Right ventricle myocardium inferior (tissue), 1 donor: ENCODE measurements at regions not wholly inside any gene's neighbourhood (a gene's known extent, or its start where the extent isn't known, plus 50 kb on each side); places are given as distances from the start of the nearest gene placed in this dataset.
"Not testable (repeated sequence)": the region's sequence is repeated elsewhere in the genome, so short reads cannot be mapped to it uniquely, and the experiment has no call there.

Source experiments
- ATAC-seq: fragments of 200-7000 bp; cut with Tn5 transposase; one replicate; pipeline ENCODE4 v1.9.1; 2020; ENCODE audit warnings: mild to moderate bottlenecking, moderate library complexity
- DNase-seq: peaks from one replicate; pipeline ENCODE4 v3.0.0; 2021; ENCODE audit errors: missing footprints
- intact Hi-C: fragments of 100-400 bp; cut with DNase I; formaldehyde crosslinking; loops from one replicate; pipeline ENCODE4 v1.11.0; 2022
- donor health status: DM: no; HTN: yes; CAD: no; lungs with severe emphysema.

DNA sequence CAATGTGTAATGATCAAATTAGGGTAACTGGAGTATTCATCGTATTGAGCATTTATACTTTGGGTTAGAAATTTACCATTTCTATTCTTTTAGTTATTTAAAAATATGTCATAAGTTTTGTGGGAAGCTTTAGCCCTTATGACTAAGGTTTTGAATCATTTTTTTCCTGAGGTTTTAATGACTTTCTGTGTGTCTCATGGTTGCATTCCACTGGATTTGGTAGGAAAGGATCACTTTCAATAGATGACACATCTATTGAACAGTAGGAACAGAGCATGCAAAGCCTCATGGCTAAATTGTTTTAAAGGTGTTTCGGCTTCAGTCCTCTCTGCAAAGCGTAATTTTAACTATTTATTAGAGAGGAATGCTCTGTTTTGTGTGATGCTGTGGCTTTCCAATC, 512.4 kb upstream of the CHD1 start:
- ATAC-seq: no peak
- DNase-seq: no peak
- intact Hi-C loops: no loop called here

DNA sequence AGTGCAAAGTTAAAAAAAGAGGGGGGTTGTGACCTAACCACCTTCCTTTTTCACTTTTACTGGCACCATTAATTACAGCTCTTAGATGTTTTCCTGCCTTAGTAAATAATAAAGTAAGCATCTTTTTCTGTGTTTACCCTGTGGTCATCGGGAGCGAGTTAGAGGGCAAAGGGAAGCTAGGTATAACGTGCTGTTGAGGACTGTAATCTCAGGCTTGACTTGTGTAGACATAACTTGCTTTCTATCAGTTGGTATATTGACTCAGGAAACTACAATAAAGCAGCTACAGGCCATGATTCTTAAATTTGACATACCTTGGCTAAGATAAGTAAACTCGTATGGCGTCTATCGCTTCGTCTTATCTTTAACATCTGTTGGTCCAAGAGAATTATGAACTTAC, 509.8 kb upstream of the CHD1 start:
- DNase-seq: no peak

DNA sequence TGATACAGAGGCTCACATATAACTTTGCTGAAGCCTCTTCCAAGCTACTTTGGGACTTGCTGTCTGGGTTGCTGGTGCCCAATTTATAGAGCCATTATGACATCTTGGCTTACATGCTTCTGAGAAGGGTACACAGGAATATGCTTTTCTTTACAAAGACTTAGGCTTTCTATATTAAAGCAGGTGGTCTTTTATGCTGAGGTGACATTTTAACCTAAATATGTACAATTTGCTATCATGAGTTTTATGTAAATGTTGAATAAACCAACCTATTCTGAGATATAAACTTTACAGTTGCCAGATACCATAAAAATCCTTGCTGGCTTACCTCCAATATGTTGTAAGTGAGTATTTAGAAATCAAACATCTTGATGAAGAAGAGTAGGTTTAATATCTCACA, 509.2 kb upstream of the CHD1 start:
- ATAC-seq: no peak
- intact Hi-C loops: no loop called here
- no peak for DNase-seq

More for the DNA sequence above, 509.8 kb upstream of the CHD1 start:
- intact Hi-C loops: no loop called here
- no peak for ATAC-seq

GRCh38 chr5:99423396-99423795, 494.6 kb upstream of the CHD1 start:
- intact Hi-C loops, DNase-seq, ATAC-seq: not testable (repeated sequence)

- ATAC-seq, DNase-seq, intact Hi-C loops: not testable (repeated sequence)
These were observed 489.8 kb upstream of the CHD1 start for GRCh38 chr5:99418640-99419039.

DNA sequence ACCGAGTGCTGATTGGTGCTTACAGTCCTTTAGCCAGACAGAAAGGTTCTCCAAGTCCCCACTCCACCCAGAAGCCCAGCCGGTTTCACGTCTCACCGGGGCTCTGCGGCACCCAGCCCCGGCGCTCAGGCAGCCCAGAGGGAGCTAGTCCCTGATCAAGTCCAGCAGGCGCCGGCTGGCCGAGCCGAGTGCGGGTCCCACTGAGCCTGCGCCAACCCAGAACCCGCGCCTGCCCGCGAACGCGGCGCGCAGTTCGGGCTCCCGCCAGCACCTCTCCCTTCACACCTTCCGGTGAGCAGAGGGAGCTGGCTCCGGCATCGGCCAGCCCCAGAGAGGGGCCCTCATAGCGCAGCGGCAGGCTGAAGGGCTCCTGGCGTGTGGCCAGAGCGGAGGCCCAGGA, 481.6 kb upstream of the CHD1 start:
- peak; percentile 35 for DNase-seq
- intact Hi-C loops, ATAC-seq: not testable (repeated sequence)

- intact Hi-C loops, ATAC-seq, DNase-seq: not testable (repeated sequence)
These were observed 476.0 kb upstream of the CHD1 start for GRCh38 chr5:99404764-99405302.

DNA sequence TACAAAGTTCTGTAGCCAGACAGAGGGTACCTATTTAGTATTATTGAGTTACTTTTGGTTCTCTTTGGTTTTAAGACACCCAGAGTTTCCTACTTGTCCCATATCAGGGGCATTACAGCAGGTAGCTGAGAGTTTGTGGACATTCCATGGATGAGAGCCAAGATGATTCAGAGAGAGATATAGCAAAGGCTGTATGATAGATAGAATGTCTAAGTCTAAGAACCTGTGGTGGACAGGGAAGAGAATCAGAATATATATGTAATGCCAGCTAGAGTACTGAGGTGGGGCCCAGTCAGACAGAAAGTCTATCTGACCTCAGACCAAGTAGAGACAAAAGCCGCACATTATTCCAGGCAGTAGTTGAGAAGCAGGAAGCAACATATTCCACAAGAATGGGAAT, 471.8 kb upstream of the CHD1 start:
- intact Hi-C loops, DNase-seq, ATAC-seq: not testable (repeated sequence)

- ATAC-seq (no peak), DNase-seq (no peak)
- intact Hi-C loops: no loop called here
These were observed 470.2 kb upstream of the CHD1 start for GRCh38 chr5:99398976-99399375.

DNA sequence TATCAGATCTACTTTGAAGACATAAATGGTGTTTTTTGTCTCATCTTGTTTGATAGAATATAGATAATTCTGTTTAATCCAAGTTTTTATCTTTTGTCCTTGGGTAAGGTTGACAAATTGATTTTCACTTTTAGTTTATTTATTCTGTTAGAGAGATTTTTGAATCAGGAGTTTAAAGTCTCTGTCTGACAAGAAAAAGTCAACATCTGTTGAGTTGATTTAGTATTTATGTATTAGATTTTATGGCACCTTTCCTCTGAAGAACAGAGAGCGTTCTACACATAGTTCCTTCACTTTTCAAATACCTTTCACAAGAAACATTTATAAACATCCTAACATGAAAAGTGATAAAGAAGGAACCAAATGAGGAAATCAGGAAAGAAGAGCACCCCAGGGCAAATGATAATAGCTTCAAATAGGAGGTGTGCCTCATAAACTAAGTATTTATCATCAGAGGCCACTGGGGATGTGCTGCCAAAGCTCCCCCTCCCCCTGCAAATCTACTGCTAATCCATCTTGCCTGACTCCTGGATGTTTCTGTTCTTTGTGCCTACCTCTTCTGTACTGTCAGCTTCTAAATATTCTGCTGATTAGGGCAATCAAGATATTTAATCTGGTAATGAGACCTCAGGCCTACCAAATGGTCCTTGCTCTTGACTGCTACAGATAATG, 457.7 kb upstream of the CHD1 start:
- DNase-seq (no peak), ATAC-seq (no peak)
- intact Hi-C loops: no loop called here

GRCh38 chr5:99379187-99379586, 450.4 kb upstream of the CHD1 start:
- intact Hi-C loops: no loop called here
- ATAC-seq: no peak

GRCh38 chr5:99378443-99378842, 449.6 kb upstream of the CHD1 start:
- intact Hi-C loops: no loop called here
- no peak for ATAC-seq
- DNase-seq: no peak

More at GRCh38 chr5:99379187-99379586, 450.4 kb upstream of the CHD1 start:
- DNase-seq: no peak

DNA sequence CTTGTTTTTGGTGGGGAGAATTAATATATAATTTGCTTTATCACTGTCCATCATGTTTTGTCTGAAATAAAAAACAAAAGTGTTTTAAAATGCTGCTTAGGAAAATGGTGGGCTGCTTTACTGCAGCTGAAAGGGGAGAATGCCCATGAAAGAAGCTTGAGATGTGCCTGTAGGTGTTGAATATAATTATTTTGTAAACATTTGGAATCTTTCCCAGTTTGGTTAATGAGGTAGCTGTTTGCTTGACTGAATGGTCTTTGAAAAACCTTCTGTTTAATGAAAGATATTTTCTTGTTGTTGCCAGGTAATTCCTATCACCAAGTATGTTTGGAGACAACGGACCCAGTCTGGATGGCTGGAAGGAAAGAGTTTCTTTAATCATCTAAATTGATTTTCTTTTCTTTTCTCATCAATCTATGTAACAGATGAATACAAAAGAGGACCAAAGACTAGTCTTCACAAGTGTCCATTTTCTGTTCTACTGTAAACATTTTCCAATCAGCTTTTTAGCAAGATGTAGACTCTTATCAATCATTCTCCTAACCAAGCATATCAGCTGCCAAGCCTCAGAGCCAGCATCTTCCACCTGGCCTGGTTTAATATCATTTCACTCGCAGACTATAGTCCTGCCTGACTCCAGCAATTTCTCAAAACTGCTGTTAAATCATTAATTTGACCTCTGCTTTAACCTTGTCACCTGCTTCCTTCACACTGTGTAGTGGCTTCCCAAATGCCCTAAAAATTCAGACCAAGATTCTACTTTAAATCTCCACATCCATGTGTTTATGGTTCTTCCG, 441.2 kb upstream of the CHD1 start:
- DNase-seq (no peak), ATAC-seq (no peak)
- intact Hi-C loops: no loop called here

- intact Hi-C loops: no loop called here
- DNase-seq (no peak), ATAC-seq (no peak)
These were observed 439.9 kb upstream of the CHD1 start for GRCh38 chr5:99368726-99369125.

GRCh38 chr5:99355881-99356280, 427.1 kb upstream of the CHD1 start:
- DNase-seq (no peak), ATAC-seq (no peak)
- intact Hi-C loops: no loop called here

DNA sequence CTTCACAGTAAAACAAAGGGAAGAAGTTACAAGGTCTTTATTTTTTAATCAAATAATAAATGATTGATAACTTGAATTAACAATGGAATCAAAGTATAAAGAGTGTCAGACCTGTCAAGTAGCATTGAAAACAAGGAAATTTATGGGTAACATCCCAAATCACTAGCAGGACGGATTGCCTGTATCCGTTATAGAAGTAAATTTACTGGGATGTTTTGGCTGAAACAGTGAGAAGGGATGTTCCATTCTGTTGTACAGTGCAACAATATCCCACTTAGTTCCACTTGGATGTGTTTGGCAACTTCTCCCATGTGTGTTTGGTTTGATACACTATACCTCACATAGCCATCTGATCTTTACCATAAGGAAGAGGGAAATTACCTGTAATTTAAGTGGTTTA, 421.0 kb upstream of the CHD1 start:
- DNase-seq (no peak), ATAC-seq (no peak)
- intact Hi-C loops: no loop called here

- DNase-seq: no peak
- no peak for ATAC-seq
- intact Hi-C loops: no loop called here
These were observed 419.8 kb upstream of the CHD1 start for GRCh38 chr5:99348597-99348996.

GRCh38 chr5:99339758-99340157, 411.0 kb upstream of the CHD1 start:
- intact Hi-C loops, DNase-seq, ATAC-seq: not testable (repeated sequence)

DNA sequence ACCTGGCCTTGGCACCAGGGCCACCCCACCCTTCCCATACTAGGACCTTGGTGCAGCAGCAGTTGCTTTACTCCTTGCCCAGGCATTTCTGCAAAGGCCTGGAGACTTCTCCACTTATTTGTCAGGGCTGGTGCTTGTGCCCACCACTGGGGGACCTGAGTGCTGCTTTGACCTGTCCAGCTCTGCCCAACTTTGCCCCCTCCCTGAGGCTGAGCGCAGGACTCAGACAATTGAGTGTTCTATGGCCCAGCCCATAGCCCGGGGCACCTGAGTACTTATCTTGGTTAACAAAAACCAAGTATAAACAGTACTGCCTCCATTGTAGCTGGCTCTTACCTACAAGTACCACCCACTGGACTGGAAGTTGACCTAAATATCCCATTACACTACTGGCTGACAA, 406.1 kb upstream of the CHD1 start:
- intact Hi-C loops: no loop called here
- DNase-seq (no peak), ATAC-seq (no peak)

- ATAC-seq (no peak), DNase-seq (no peak)
- intact Hi-C loops: no loop called here
These were observed 402.3 kb upstream of the CHD1 start for GRCh38 chr5:99331061-99331460.
